A549 (cell line): ENCODE measurements at regions not wholly inside any gene's neighbourhood (a gene's known extent, or its start where the extent isn't known, plus 50 kb on each side); places are given as distances from the start of the nearest gene placed in this dataset.

Experiments used
- ATAC-seq, 2 experiments: fragments of 200-7000 bp in 1 of 2; fragments of >200 bp in 1 of 2; cut with Nextera tagmentation in 1 of 2; cut with Tn5 transposase in 1 of 2; 3 replicates each; pipeline versions ENCODE4 v1.8.0 to v1.9.1; 2018 to 2020; ENCODE audit warnings: mild to moderate bottlenecking in 1 of 2, moderate library complexity in 1 of 2
- CTCF ChIA-PET: fragments of 300-600 bp; sonication (Branson Sonifier 250); formaldehyde crosslinking; extraction: SDS; loops from one replicate; lab custom pipeline; 2021; ENCODE audit warnings: antibody characterized with exemption, inconsistent platforms; lab: Yijun Ruan, JAX
- POLR2A ChIA-PET: fragments of 350-600 bp; formaldehyde crosslinking; extraction: SDS; loops from one replicate; lab custom pipeline; 2021; ENCODE audit warnings: antibody characterized with exemption, inconsistent platforms; lab: Yijun Ruan, JAX
- DNase-seq, 2 experiments: peaks; one replicate each; pipeline versions ENCODE4 v3.0.0 to v3.0.0-alpha.2; 2011 to 2016; ENCODE audit warnings: low read depth in 1 of 2, low spot score in 1 of 2
- FAIRE-seq: peaks from 2 replicates; lab custom pipeline; 2011; peaks lifted over from hg19 to GRCh38; lab: Jason Lieb, UNC
- H3K27ac ChIP-seq, 2 experiments: fragments of >200 bp; sonication (Bioruptor Twin); formaldehyde crosslinking; 3 replicates each; pipeline ENCODE4 v1.5.1; 2016 to 2017
- H3K4me1 ChIP-seq: fragments of >200 bp; sonication (Bioruptor Twin); formaldehyde crosslinking; 3 replicates; pipeline ENCODE4 v1.6.1; 2016
- H3K4me2 ChIP-seq: fragments of >200 bp; sonication (Bioruptor Twin); formaldehyde crosslinking; 3 replicates; pipeline ENCODE4 v1.6.1; 2016
- H3K4me3 ChIP-seq: fragments of >200 bp; sonication (Bioruptor Twin); formaldehyde crosslinking; 3 replicates; pipeline ENCODE4 v1.5.1; 2016
- H3K9me3 ChIP-seq: fragments of >200 bp; sonication (Bioruptor Twin); formaldehyde crosslinking; 3 replicates; pipeline ENCODE4 v1.6.1; 2016
- CBX8 ChIP-seq: fragments of 200-600 bp; sonication (generic); IDR thresholded peaks from 2 replicates; pipeline ENCODE4 v1.6.1; 2016
- CEBPB ChIP-seq, 2 experiments: fragments of >200 bp in 1 of 2; sonication (Bioruptor Twin) in 1 of 2; formaldehyde crosslinking in 1 of 2; IDR thresholded peaks; 2 replicates each; pipeline ENCODE4 v1.6.1; 2012 to 2016
- CHD4 ChIP-seq: fragments of 200-600 bp; sonication (generic); IDR thresholded peaks from 2 replicates; pipeline ENCODE4 v1.6.1; 2016; ENCODE audit warnings: antibody characterized with exemption, mild to moderate bottlenecking, borderline replicate concordance
- CTCF ChIP-seq: fragments of >200 bp; sonication (Bioruptor Twin); formaldehyde crosslinking; IDR thresholded peaks from 3 replicates; pipeline ENCODE4 v1.5.1; 2016
- EP300 ChIP-seq, 2 experiments: fragments of >200 bp; sonication (Bioruptor Twin); formaldehyde crosslinking; IDR thresholded peaks; 2 replicates in 1 of 2; 3 replicates in 1 of 2; pipeline ENCODE4 v1.6.1; 2016 to 2017
- ESRRA ChIP-seq: fragments of 150-350 bp; IDR thresholded peaks from 2 replicates; pipeline ENCODE4 v1.6.1; 2014; ENCODE audit warnings: mild to moderate bottlenecking, low read length, borderline replicate concordance
- FOXS1 ChIP-seq: fragments of 250-450 bp; sonication (Bioruptor Pico); IDR thresholded peaks from 2 replicates; pipeline ENCODE4 v1.5.0; 2020; ENCODE audit warnings: mild to moderate bottlenecking, moderate library complexity
- GATA3 ChIP-seq: IDR thresholded peaks from 2 replicates; pipeline ENCODE4 v1.6.1; 2012; ENCODE audit warnings: borderline replicate concordance
- HOXB13 ChIP-seq: fragments of 250-450 bp; sonication (Bioruptor Pico); IDR thresholded peaks from 2 replicates; pipeline ENCODE4 v1.5.0; 2020; ENCODE audit warnings: low read depth, mild to moderate bottlenecking, moderate library complexity
- KDM1A ChIP-seq: fragments of 200-600 bp; sonication (generic); IDR thresholded peaks from 2 replicates; pipeline ENCODE4 v1.6.1; 2016; ENCODE audit warnings: low read depth, mild to moderate bottlenecking
- KDM5A ChIP-seq: fragments of 200-600 bp; sonication (generic); IDR thresholded peaks from 2 replicates; pipeline ENCODE4 v1.6.1; 2016; ENCODE audit warnings: antibody characterized with exemption, mild to moderate bottlenecking
- NFE2L2 ChIP-seq: fragments of 150-350 bp; conservative IDR thresholded peaks from 2 replicates; pipeline ENCODE4 v1.6.1; 2014; ENCODE audit warnings: low read length
- POLR2A ChIP-seq: IDR thresholded peaks from 2 replicates; pipeline ENCODE4 v1.6.1; 2012; ENCODE audit warnings: mild to moderate bottlenecking, low read length
- POLR2AphosphoS2 ChIP-seq: conservative IDR thresholded peaks from 2 replicates; pipeline ENCODE4 v1.6.1; 2012; ENCODE audit warnings: low read length, improper control_type of control experiment, inconsistent platforms
- RAD21 ChIP-seq, 2 experiments: fragments of >200 bp in 1 of 2; sonication (Bioruptor Twin) in 1 of 2; formaldehyde crosslinking in 1 of 2; IDR thresholded peaks in 1 of 2; conservative IDR thresholded peaks in 1 of 2; 2 replicates in 1 of 2; 3 replicates in 1 of 2; pipeline ENCODE4 v1.6.1; 2012 to 2018; ENCODE audit warnings: inconsistent platforms in 1 of 2
- RARB ChIP-seq: fragments of 250-450 bp; sonication (Bioruptor Pico); IDR thresholded peaks from 2 replicates; pipeline ENCODE4 v1.8.0; 2021; ENCODE audit warnings: mild to moderate bottlenecking, moderate library complexity
- RNF2 ChIP-seq: fragments of 200-600 bp; sonication (generic); IDR thresholded peaks from 2 replicates; pipeline ENCODE4 v1.6.1; 2016; ENCODE audit warnings: low read depth, mild to moderate bottlenecking, antibody characterized with exemption, moderate library complexity, borderline replicate concordance
- SMC3 ChIP-seq: fragments of >200 bp; sonication (Bioruptor Twin); formaldehyde crosslinking; IDR thresholded peaks from 3 replicates; pipeline ENCODE4 v1.6.1; 2018; ENCODE audit warnings: inconsistent platforms
- TFCP2L1 ChIP-seq: fragments of 250-450 bp; sonication (Bioruptor Pico); IDR thresholded peaks from 2 replicates; pipeline ENCODE4 v1.5.0; 2021; ENCODE audit warnings: mild to moderate bottlenecking
- WGBS: methylation state at CpG from one replicate; pipeline ENCODE4 v1.1.6; 2017; ENCODE audit errors: missing lambda C conversion rate; 5-methylcytosine and 5-hydroxymethylcytosine counted together
- TF ChIP-seq, protein P1 (sequence below): IDR thresholded peaks from 2 replicates; pipeline ENCODE4 v1.6.1; 2012

GRCh38 chr18:2104620-2105462, 466.5 kb downstream of the METTL4 start:
- Histone ChIP-seq H3K9me3 (no peaks in the 10 kb centered on the region), H3K4me2 (no peak overlapping the region), H3K4me3 (no peak overlapping the region), H3K27ac (no peak overlapping the region), H3K4me1 (no peaks in the 10 kb centered on the region)
- peak; percentile 76 to 90 for ATAC-seq
- CTCF ChIA-PET = interaction anchor here (0.6 to 3.6 kb wide), 15 partner anchors 10 to 1134 kb away, joined by 3 to 18 read pairs (median 3); no protein-coding TSS in a partner anchor
- no peak for TF ChIP-seq HOXB13 (CRISPR knock-in tag)
- peak; percentile 54 for TF ChIP-seq CTCF
- no peak for TF ChIP-seq ESRRA
- TF ChIP-seq SMC3 = peak; percentile 60
- TF ChIP-seq RNF2 = no peak
- TF ChIP-seq RAD21 (conservative IDR thresholded peaks at IDR 0.05 in 1 of 2, IDR thresholded peaks at IDR 0.05 in 1 of 2) = peak; percentile 58 to 67
- no peak for TF ChIP-seq CHD4
- 40% methylated on average over 16 of the region's 16 CpGs for WGBS
- no peak for FAIRE-seq
- POLR2A ChIA-PET = no interaction called here
- peak; percentile 28 to 42 for DNase-seq

GRCh38 chr18:2108591-2108990, 462.7 kb downstream of the METTL4 start:
- TF ChIP-seq CEBPB (IDR thresholded peaks at IDR 0.05) (no peak), EP300 (IDR thresholded peaks at IDR 0.05) (no peak), GATA3 (no peak)
- CTCF ChIA-PET = no interaction called here
- H3K27ac ChIP-seq = no peak overlapping the region
- POLR2A ChIA-PET = no interaction called here
- no peak overlapping the region for H3K4me2 ChIP-seq
- H3K4me3 ChIP-seq = no peak overlapping the region
- no peak for FAIRE-seq
- no peaks in the 10 kb centered on the region for H3K9me3 ChIP-seq
- no peak for ATAC-seq
- H3K4me1 ChIP-seq = no peaks in the 10 kb centered on the region
- 63% methylated on average over 6 of the region's 6 CpGs for WGBS
- DNase-seq = no peak

DNA sequence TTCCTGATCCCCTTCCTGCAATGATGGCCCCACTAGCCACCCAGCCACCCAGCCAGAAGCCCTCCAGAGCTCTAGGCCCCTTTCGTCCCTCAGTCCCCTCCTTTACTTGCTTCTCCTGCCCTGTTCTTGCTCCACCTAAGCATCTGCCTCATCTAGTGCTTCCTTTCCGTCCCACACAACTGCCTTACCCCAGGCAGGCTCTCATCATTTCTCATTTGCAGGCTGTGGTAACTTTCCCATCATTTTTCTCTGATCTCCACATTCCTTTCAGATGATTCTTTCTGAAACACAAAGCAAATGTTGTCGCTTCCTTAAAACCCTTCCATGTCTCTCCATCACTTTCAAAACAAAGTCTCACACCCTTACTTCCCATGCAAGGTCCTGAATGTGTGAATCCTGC, 459.8 kb downstream of the METTL4 start:
- no peak for TF ChIP-seq RARB
- no peak for TF ChIP-seq KDM1A
- no peak for TF ChIP-seq FOXS1
- no peak for TF ChIP-seq POLR2AphosphoS2
- no peak for TF ChIP-seq KDM5A
- TF ChIP-seq CBX8 = no peak
- TF ChIP-seq NFE2L2 = no peak
- no peak for TF ChIP-seq TFCP2L1 (CRISPR knock-in tag)
- TF ChIP-seq, protein P1, sequence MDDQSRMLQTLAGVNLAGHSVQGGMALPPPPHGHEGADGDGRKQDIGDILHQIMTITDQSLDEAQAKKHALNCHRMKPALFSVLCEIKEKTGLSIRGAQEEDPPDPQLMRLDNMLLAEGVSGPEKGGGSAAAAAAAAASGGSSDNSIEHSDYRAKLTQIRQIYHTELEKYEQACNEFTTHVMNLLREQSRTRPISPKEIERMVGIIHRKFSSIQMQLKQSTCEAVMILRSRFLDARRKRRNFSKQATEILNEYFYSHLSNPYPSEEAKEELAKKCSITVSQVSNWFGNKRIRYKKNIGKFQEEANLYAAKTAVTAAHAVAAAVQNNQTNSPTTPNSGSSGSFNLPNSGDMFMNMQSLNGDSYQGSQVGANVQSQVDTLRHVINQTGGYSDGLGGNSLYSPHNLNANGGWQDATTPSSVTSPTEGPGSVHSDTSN = no peak
- no peak for TF ChIP-seq POLR2A
- no peak overlapping the region for H3K4me2 ChIP-seq
- WGBS = 48% methylated on average over 3 of the region's 3 CpGs
- H3K4me1 ChIP-seq = no peaks in the 10 kb centered on the region
- CTCF ChIA-PET = interaction anchor here (1.3 kb wide), 1 partner anchor 430 kb away, joined by 4 read pairs; no protein-coding TSS in a partner anchor
- FAIRE-seq = no peak
- no peak overlapping the region for H3K27ac ChIP-seq
- no peak for ATAC-seq
- POLR2A ChIA-PET = no interaction called here
- no peak overlapping the region for H3K4me3 ChIP-seq
- H3K9me3 ChIP-seq = no peaks in the 10 kb centered on the region
- no peak for DNase-seq
